ENCODE measurements at regions not wholly inside any gene's neighbourhood (a gene's known extent, or its start where the extent isn't known, plus 50 kb on each side); places are given as distances from the start of the nearest gene placed in this dataset.

GRCh38 chr14:30238936-30239335 is 311.3 kb upstream of the PRKD1 start:
- Histone ChIP-seq H3K9me3 (no peaks in the 10 kb centered on the region), H3K36me3 (no peaks in the 10 kb centered on the region), H3K27ac (no peak overlapping the region), H3K4me3 (no peak overlapping the region), H3K27me3 (no peaks in the 10 kb centered on the region), H3K4me1 (no peaks in the 10 kb centered on the region)
- TF ChIP-seq POLR2A (IDR thresholded peaks at IDR 0.05) (no peak), POLR2AphosphoS5 (IDR thresholded peaks at IDR 0.05) (no peak), EP300 (IDR thresholded peaks at IDR 0.05) (no peak)
- TF ChIP-seq, protein P1, sequence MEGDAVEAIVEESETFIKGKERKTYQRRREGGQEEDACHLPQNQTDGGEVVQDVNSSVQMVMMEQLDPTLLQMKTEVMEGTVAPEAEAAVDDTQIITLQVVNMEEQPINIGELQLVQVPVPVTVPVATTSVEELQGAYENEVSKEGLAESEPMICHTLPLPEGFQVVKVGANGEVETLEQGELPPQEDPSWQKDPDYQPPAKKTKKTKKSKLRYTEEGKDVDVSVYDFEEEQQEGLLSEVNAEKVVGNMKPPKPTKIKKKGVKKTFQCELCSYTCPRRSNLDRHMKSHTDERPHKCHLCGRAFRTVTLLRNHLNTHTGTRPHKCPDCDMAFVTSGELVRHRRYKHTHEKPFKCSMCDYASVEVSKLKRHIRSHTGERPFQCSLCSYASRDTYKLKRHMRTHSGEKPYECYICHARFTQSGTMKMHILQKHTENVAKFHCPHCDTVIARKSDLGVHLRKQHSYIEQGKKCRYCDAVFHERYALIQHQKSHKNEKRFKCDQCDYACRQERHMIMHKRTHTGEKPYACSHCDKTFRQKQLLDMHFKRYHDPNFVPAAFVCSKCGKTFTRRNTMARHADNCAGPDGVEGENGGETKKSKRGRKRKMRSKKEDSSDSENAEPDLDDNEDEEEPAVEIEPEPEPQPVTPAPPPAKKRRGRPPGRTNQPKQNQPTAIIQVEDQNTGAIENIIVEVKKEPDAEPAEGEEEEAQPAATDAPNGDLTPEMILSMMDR (IDR thresholded peaks at IDR 0.05) = no peak
- no peak for ATAC-seq
- WGBS, 2 donors (ENCODE audit: low coverage in 1 of 2) = 92 to 93% methylated on average over 3 to 4 of the region's 4 CpGs

- 22 to 67% methylated on average over 2 of the region's 4 CpGs for WGBS, 2 donors (ENCODE audit: low coverage in 1 of 2)
- Histone ChIP-seq H3K27ac (no peak overlapping the region), H3K36me3 (no peaks in the 10 kb centered on the region), H3K4me3 (no peak overlapping the region), H3K27me3 (no peaks in the 10 kb centered on the region), H3K9me3 (no peaks in the 10 kb centered on the region), H3K4me1 (no peaks in the 10 kb centered on the region)
- no peak for TF ChIP-seq POLR2AphosphoS5 (IDR thresholded peaks at IDR 0.05)
- no peak for TF ChIP-seq POLR2A (IDR thresholded peaks at IDR 0.05)
- TF ChIP-seq, protein P1 (IDR thresholded peaks at IDR 0.05) = no peak
- no peak for TF ChIP-seq EP300 (IDR thresholded peaks at IDR 0.05)
- no peak for ATAC-seq
These were observed 312.4 kb upstream of the PRKD1 start for GRCh38 chr14:30240018-30240417.

DNA sequence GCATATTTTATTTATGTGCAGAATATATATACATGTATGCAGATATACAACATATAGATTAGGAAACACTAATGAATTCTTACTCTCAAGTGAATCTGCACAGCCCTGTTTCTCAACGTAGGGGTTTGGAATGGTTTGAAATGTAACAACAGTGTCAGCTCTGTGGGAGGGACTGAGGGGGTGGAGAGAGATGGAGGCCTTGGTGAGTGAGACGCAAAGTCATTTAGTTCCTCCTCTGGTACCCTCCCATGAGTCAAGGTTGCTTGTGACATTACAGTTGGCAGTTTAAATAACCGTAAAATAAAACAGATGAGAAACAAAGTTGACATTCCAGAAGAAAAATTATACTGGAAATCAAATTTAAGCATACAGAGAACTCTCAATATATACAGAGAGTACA is 313.0 kb upstream of the PRKD1 start:
- Histone ChIP-seq H3K4me1 (no peaks in the 10 kb centered on the region), H3K36me3 (no peaks in the 10 kb centered on the region), H3K27me3 (no peaks in the 10 kb centered on the region), H3K27ac (no peak overlapping the region), H3K4me3 (no peak overlapping the region), H3K9me3 (no peaks in the 10 kb centered on the region)
- no peak for ATAC-seq
- 29 to 53% methylated on average over 2 to 3 of the region's 3 CpGs for WGBS, 2 donors (ENCODE audit: low coverage in 1 of 2)
- TF ChIP-seq, protein P1 (IDR thresholded peaks at IDR 0.05) = no peak
- no peak for TF ChIP-seq POLR2AphosphoS5 (IDR thresholded peaks at IDR 0.05)
- no peak for TF ChIP-seq EP300 (IDR thresholded peaks at IDR 0.05)
- TF ChIP-seq POLR2A (IDR thresholded peaks at IDR 0.05) = no peak

GRCh38 chr14:30242744-30243143 is 315.1 kb upstream of the PRKD1 start:
- Histone ChIP-seq H3K9me3 (no peaks in the 10 kb centered on the region), H3K36me3 (no peaks in the 10 kb centered on the region), H3K27me3 (no peaks in the 10 kb centered on the region), H3K27ac (no peak overlapping the region), H3K4me3 (no peak overlapping the region), H3K4me1 (no peaks in the 10 kb centered on the region)
- WGBS, 2 donors (ENCODE audit: low coverage in 1 of 2) = 84 to 89% methylated on average over 2 of the region's 2 CpGs
- no peak for ATAC-seq
- TF ChIP-seq EP300 (IDR thresholded peaks at IDR 0.05) (no peak), POLR2A (IDR thresholded peaks at IDR 0.05) (no peak), POLR2AphosphoS5 (IDR thresholded peaks at IDR 0.05) (no peak)
- TF ChIP-seq, protein P1 (IDR thresholded peaks at IDR 0.05) = no peak

DNA sequence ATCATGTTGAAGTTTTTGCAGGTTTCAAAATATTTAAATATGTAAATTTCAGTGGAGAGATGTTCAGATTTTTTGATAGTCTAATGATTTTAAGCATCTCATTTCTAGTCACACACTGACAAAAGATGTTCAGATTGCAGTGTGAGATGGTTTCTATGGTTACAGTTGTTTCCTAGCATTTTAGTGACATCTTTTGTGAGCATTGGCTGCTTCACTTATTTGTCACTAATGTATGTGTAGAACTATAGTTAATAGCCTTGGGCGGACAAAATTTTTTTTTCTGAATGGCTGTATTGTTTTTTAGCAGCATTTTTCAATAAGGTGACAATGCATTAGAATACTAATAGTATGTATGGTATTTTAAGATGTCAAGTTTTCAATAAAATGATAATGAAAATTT is 315.6 kb upstream of the PRKD1 start:
- WGBS, 2 donors (ENCODE audit: low coverage in 1 of 2) = 87 to 92% methylated on average over 1 of the region's 1 CpG
- Histone ChIP-seq H3K27ac (no peak overlapping the region), H3K4me1 (no peaks in the 10 kb centered on the region), H3K9me3 (no peaks in the 10 kb centered on the region), H3K4me3 (no peak overlapping the region), H3K36me3 (no peaks in the 10 kb centered on the region), H3K27me3 (no peaks in the 10 kb centered on the region)
- TF ChIP-seq, protein P1 (IDR thresholded peaks at IDR 0.05) = no peak
- no peak for TF ChIP-seq POLR2AphosphoS5 (IDR thresholded peaks at IDR 0.05)
- TF ChIP-seq EP300 (IDR thresholded peaks at IDR 0.05) = no peak
- no peak for TF ChIP-seq POLR2A (IDR thresholded peaks at IDR 0.05)
- ATAC-seq = no peak

Measured in gastroesophageal sphincter (tissue), 4 donors.